H9 (cell line): ENCODE measurements at regions not wholly inside any gene's neighbourhood (a gene's known extent, or its start where the extent isn't known, plus 50 kb on each side); places are given as distances from the start of the nearest gene placed in this dataset.

Source experiments
- DNase-seq: peaks from one replicate; pipeline ENCODE4 v3.0.0-alpha.2; 2017
- H2AFZ ChIP-seq: one replicate; pipeline ENCODE4 v1.6.1; 2013; ENCODE audit warnings: mild to moderate bottlenecking, low read length, control low read depth, moderate library complexity
- H2AK5ac ChIP-seq: 2 replicates; pipeline ENCODE4 v1.6.1; 2013; ENCODE audit warnings: low read length, control low read depth, mixed read lengths; ENCODE audit not compliant: insufficient read length
- H2BK120ac ChIP-seq: one replicate; pipeline ENCODE4 v1.6.1; 2013; ENCODE audit warnings: low read depth, mild to moderate bottlenecking, low read length, control low read depth, inconsistent platforms; ENCODE audit not compliant: poor library complexity, severe bottlenecking
- H2BK12ac ChIP-seq: 2 replicates; pipeline ENCODE4 v1.6.1; 2013; ENCODE audit warnings: low read length, control low read depth, mixed read lengths, low read depth; ENCODE audit not compliant: insufficient read length
- H2BK15ac ChIP-seq: 2 replicates; pipeline ENCODE4 v1.6.1; 2013; ENCODE audit warnings: low read depth, low read length, control low read depth
- H2BK20ac ChIP-seq: one replicate; pipeline ENCODE4 v1.6.1; 2013; ENCODE audit warnings: low read depth, mild to moderate bottlenecking, low read length, control low read depth, inconsistent platforms; ENCODE audit not compliant: poor library complexity, severe bottlenecking
- H2BK5ac ChIP-seq: 2 replicates; pipeline ENCODE4 v1.6.1; 2013; ENCODE audit warnings: low read length, control low read depth, mixed read lengths; ENCODE audit not compliant: insufficient read length
- H3K14ac ChIP-seq: 2 replicates; pipeline ENCODE4 v1.6.1; 2013; ENCODE audit warnings: low read length, control low read depth; ENCODE audit not compliant: insufficient read depth
- H3K18ac ChIP-seq: 2 replicates; pipeline ENCODE4 v1.6.1; 2013; ENCODE audit warnings: low read depth, mild to moderate bottlenecking, mixed read lengths, low read length, control low read depth; ENCODE audit not compliant: insufficient read length
- H3K23ac ChIP-seq: 2 replicates; pipeline ENCODE4 v1.6.1; 2013; ENCODE audit warnings: low read length, control low read depth, mixed read lengths, low read depth; ENCODE audit not compliant: insufficient read length
- H3K23me2 ChIP-seq: 2 replicates; pipeline ENCODE4 v1.6.1; 2013; ENCODE audit warnings: low read depth, mild to moderate bottlenecking, mixed read lengths, low read length, control low read depth; ENCODE audit not compliant: insufficient read length, poor library complexity, severe bottlenecking
- H3K27ac ChIP-seq: 2 replicates; pipeline ENCODE4 v1.5.1; 2013; ENCODE audit warnings: low read length, control low read depth, mixed read lengths, low read depth; ENCODE audit not compliant: insufficient read length
- H3K27me3 ChIP-seq: 2 replicates; pipeline ENCODE4 v1.6.1; 2013; ENCODE audit warnings: low read length, control low read depth, inconsistent platforms; ENCODE audit not compliant: insufficient read depth
- H3K4ac ChIP-seq: 2 replicates; pipeline ENCODE4 v1.6.1; 2013; ENCODE audit warnings: low read depth, mild to moderate bottlenecking, control low read depth, inconsistent platforms, low read length, moderate library complexity
- H3K4me1 ChIP-seq: 2 replicates; pipeline ENCODE4 v1.6.1; 2013; ENCODE audit warnings: low read length, control low read depth, inconsistent platforms; ENCODE audit not compliant: insufficient read depth
- H3K4me2 ChIP-seq: 2 replicates; pipeline ENCODE4 v1.6.1; 2013; ENCODE audit warnings: low read length, control low read depth, mixed read lengths; ENCODE audit not compliant: insufficient read length, insufficient read depth
- H3K56ac ChIP-seq: 2 replicates; pipeline ENCODE4 v1.6.1; 2013; ENCODE audit warnings: low read depth, mild to moderate bottlenecking, mixed read lengths, low read length, control low read depth; ENCODE audit not compliant: insufficient read length
- H3K79me1 ChIP-seq: 2 replicates; pipeline ENCODE4 v1.6.1; 2013; ENCODE audit warnings: low read depth, mild to moderate bottlenecking, moderate library complexity, low read length, control low read depth, inconsistent platforms; ENCODE audit not compliant: insufficient read depth, poor library complexity, severe bottlenecking
- H3K79me2 ChIP-seq: 2 replicates; pipeline ENCODE4 v1.6.1; 2013; ENCODE audit warnings: low read length, control low read depth, inconsistent platforms; ENCODE audit not compliant: insufficient read depth
- H3K9ac ChIP-seq: 2 replicates; pipeline ENCODE4 v1.6.1; 2013; ENCODE audit warnings: low read length, control low read depth, mixed read lengths; ENCODE audit not compliant: insufficient read length; ENCODE audit errors: extremely low read depth
- H3K9me3 ChIP-seq: one replicate; pipeline ENCODE4 v1.6.1; 2013; ENCODE audit warnings: low read depth, low read length, inconsistent platforms; ENCODE audit not compliant: control insufficient read depth
- H3T11ph ChIP-seq: one replicate; pipeline ENCODE4 v1.6.1; 2013; ENCODE audit warnings: mild to moderate bottlenecking, low read length, control low read depth, inconsistent platforms
- H4K20me1 ChIP-seq: one replicate; pipeline ENCODE4 v1.6.1; 2013; ENCODE audit not compliant: control insufficient read depth, insufficient read length, insufficient read depth
- H4K5ac ChIP-seq: 2 replicates; pipeline ENCODE4 v1.6.1; 2013; ENCODE audit warnings: low read depth, mild to moderate bottlenecking, mixed read lengths, low read length, control low read depth; ENCODE audit not compliant: insufficient read length
- H4K8ac ChIP-seq: replicated peaks from 2 replicates; pipeline ENCODE4 v1.6.1; 2013; ENCODE audit warnings: low read length, control low read depth, mixed read lengths, low read depth; ENCODE audit not compliant: insufficient read length
- H4K91ac ChIP-seq: 2 replicates; pipeline ENCODE4 v1.6.1; 2013; ENCODE audit warnings: low read depth, mild to moderate bottlenecking, moderate library complexity, mixed read lengths, low read length, control low read depth; ENCODE audit not compliant: insufficient read length
- H3K27ac Mint-ChIP-seq, 3 experiments: 2 replicates in 2 of 3; 3 replicates in 1 of 3; pipeline ENCODE4 v1.8.0; 2020 to 2021; ENCODE audit warnings: mixed read lengths in 3 of 3, mild to moderate bottlenecking in 1 of 3, moderate library complexity in 1 of 3
- H3K27me3 Mint-ChIP-seq: 2 replicates; pipeline ENCODE4 v1.8.0; 2021; ENCODE audit warnings: low read depth, mild to moderate bottlenecking, moderate library complexity, mixed read lengths
- H3K36me3 Mint-ChIP-seq, 3 experiments: 2 replicates in 2 of 3; 3 replicates in 1 of 3; pipeline ENCODE4 v1.8.0; 2020 to 2021; ENCODE audit warnings: low read depth in 3 of 3, mixed read lengths in 3 of 3; ENCODE audit not compliant: insufficient read depth in 1 of 3
- H3K4me1 Mint-ChIP-seq, 2 experiments: 2 replicates each; pipeline ENCODE4 v1.8.0; 2020; ENCODE audit warnings: mixed read lengths in 2 of 2
- H3K4me3 Mint-ChIP-seq, 2 experiments: 2 replicates in 1 of 2; 3 replicates in 1 of 2; pipeline ENCODE4 v1.8.0; 2020 to 2021; ENCODE audit warnings: mild to moderate bottlenecking in 2 of 2, mixed read lengths in 2 of 2, moderate library complexity in 1 of 2
- H3K9me3 Mint-ChIP-seq, 2 experiments: 2 replicates in 1 of 2; 3 replicates in 1 of 2; pipeline ENCODE4 v1.8.0; 2020; ENCODE audit warnings: mild to moderate bottlenecking in 2 of 2, mixed read lengths in 2 of 2, moderate library complexity in 1 of 2
- WGBS: extraction: QIAGEN DNeasy Blood & Tissue Kit; methylation state at CpG from one replicate; pipeline ENCODE4 v1.1.7; 2013; ENCODE audit warnings: missing lambda C conversion rate, low lambda C conversion rate, mixed read lengths; ENCODE audit not compliant: insufficient read length; ENCODE audit errors: extremely low coverage; 5-methylcytosine and 5-hydroxymethylcytosine counted together
- TF ChIP-seq, protein P1 (sequence below): fragments of 200-600 bp; sonication (generic); conservative IDR thresholded peaks from 3 replicates; pipeline ENCODE4 v1.8.0; 2021; ENCODE audit warnings: antibody characterized with exemption, mild to moderate bottlenecking

- peaks cover 3% of the 10 kb centered on the region; the same call in 1 of the 2 replicates for H3K4me1 ChIP-seq
- H3K27ac ChIP-seq, result no peak overlapping the region
- no peak overlapping the region for H3K4me2 ChIP-seq
- no peak overlapping the region for H2BK15ac ChIP-seq
- no peak overlapping the region for H3K9ac ChIP-seq
- no peak for DNase-seq
- no peak overlapping the region; a peak in 1 of 7 replicates for H3K27ac Mint-ChIP-seq
- H2BK12ac ChIP-seq, result no peak overlapping the region
- H3K27me3 ChIP-seq, result no peaks in the 10 kb centered on the region
- TF ChIP-seq, protein P1, sequence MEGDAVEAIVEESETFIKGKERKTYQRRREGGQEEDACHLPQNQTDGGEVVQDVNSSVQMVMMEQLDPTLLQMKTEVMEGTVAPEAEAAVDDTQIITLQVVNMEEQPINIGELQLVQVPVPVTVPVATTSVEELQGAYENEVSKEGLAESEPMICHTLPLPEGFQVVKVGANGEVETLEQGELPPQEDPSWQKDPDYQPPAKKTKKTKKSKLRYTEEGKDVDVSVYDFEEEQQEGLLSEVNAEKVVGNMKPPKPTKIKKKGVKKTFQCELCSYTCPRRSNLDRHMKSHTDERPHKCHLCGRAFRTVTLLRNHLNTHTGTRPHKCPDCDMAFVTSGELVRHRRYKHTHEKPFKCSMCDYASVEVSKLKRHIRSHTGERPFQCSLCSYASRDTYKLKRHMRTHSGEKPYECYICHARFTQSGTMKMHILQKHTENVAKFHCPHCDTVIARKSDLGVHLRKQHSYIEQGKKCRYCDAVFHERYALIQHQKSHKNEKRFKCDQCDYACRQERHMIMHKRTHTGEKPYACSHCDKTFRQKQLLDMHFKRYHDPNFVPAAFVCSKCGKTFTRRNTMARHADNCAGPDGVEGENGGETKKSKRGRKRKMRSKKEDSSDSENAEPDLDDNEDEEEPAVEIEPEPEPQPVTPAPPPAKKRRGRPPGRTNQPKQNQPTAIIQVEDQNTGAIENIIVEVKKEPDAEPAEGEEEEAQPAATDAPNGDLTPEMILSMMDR, result no peak
- H3T11ph ChIP-seq, result no peak overlapping the region
- no peak overlapping the region for H2AFZ ChIP-seq
- H3K79me2 ChIP-seq, result no peaks in the 10 kb centered on the region
- no peaks in the 10 kb centered on the region for H3K23me2 ChIP-seq
- H3K27me3 Mint-ChIP-seq, result peaks cover 2% of the 10 kb centered on the region
- no peak overlapping the region for H3K56ac ChIP-seq
- H3K23ac ChIP-seq, result no peak overlapping the region
- H4K8ac ChIP-seq, result no peak overlapping the region
- H3K18ac ChIP-seq, result no peak overlapping the region
- H3K9me3 Mint-ChIP-seq, result peaks cover 8 to 10% of the 10 kb centered on the region in 2 experiments; a peak in 4 of 5 replicates
- no peak overlapping the region for H2BK5ac ChIP-seq
- H3K4me3 Mint-ChIP-seq, result no peak overlapping the region
- no CpG with 5 or more reads among the region's 5 CpGs for WGBS
- no peaks in the 10 kb centered on the region for H4K20me1 ChIP-seq
- H4K5ac ChIP-seq, result no peak overlapping the region
- H3K4ac ChIP-seq, result no peak overlapping the region
- no peak overlapping the region for H3K14ac ChIP-seq
- no peak overlapping the region for H4K91ac ChIP-seq
- no peak overlapping the region for H2AK5ac ChIP-seq
- H2BK120ac ChIP-seq, result no peak overlapping the region
- no peaks in the 10 kb centered on the region for H3K36me3 Mint-ChIP-seq
- no peak overlapping the region for H2BK20ac ChIP-seq
- H3K9me3 ChIP-seq, result no peaks in the 10 kb centered on the region
- no peaks in the 10 kb centered on the region for H3K79me1 ChIP-seq
- H3K4me1 Mint-ChIP-seq, result peaks cover 27 to 36% of the 10 kb centered on the region in 2 experiments
Observed at GRCh38 chr22:49524362-49524761, 303.3 kb downstream of the BRD1 start.
